Muscle layer of duodenum (tissue), 2 donors: ENCODE measurements at regions not wholly inside any gene's neighbourhood (a gene's known extent, or its start where the extent isn't known, plus 50 kb on each side); places are given as distances from the start of the nearest gene placed in this dataset.
"Not testable (repeated sequence)": the region's sequence is repeated elsewhere in the genome, so short reads cannot be mapped to it uniquely, and the experiment has no call there.

Experiments
- H3K27ac ChIP-seq: one replicate; pipeline ENCODE4 v1.7.0; 2013; ENCODE audit warnings: mild to moderate bottlenecking, low read length
- H3K27me3 ChIP-seq: one replicate; pipeline ENCODE4 v1.7.0; 2013; ENCODE audit warnings: low read depth, mild to moderate bottlenecking, control low read depth, low read length
- H3K36me3 ChIP-seq, 2 donors: one replicate each; pipeline ENCODE4 v1.7.0; 2013; ENCODE audit warnings: low read length in 2 of 2, control low read depth in 1 of 2, mild to moderate bottlenecking in 1 of 2; ENCODE audit not compliant: insufficient read depth in 2 of 2, control insufficient read depth in 1 of 2
- H3K4me1 ChIP-seq, 2 donors: one replicate each; pipeline ENCODE4 v1.7.0; 2013; ENCODE audit warnings: low read length in 2 of 2, mild to moderate bottlenecking in 2 of 2, control low read depth in 1 of 2, moderate library complexity in 1 of 2; ENCODE audit not compliant: insufficient read depth in 2 of 2, control insufficient read depth in 1 of 2
- H3K4me3 ChIP-seq, 2 donors: one replicate each; pipeline ENCODE4 v1.7.0; 2013; ENCODE audit warnings: low read length in 2 of 2, low read depth in 1 of 2, mild to moderate bottlenecking in 1 of 2
- H3K9me3 ChIP-seq, 2 donors: one replicate each; pipeline ENCODE4 v1.7.0; 2013; ENCODE audit warnings: low read length in 2 of 2, control low read depth in 1 of 2, mild to moderate bottlenecking in 1 of 2; ENCODE audit not compliant: control insufficient read depth in 1 of 2
- donor health status: healthy.

GRCh38 chr5:126007841-126008240, 415.4 kb upstream of the GRAMD2B start:
- no peak overlapping the region for H3K27ac ChIP-seq
- H3K4me3 ChIP-seq: no peak overlapping the region
- peaks cover 0 to 9% of the 10 kb centered on the region in 2 donors for H3K4me1 ChIP-seq
- no peaks in the 10 kb centered on the region for H3K27me3 ChIP-seq
- no peaks in the 10 kb centered on the region for H3K36me3 ChIP-seq
- no peaks in the 10 kb centered on the region for H3K9me3 ChIP-seq

GRCh38 chr5:126009566-126009965, 413.6 kb upstream of the GRAMD2B start:
- H3K27me3 ChIP-seq: no peaks in the 10 kb centered on the region
- H3K4me3 ChIP-seq: no peak overlapping the region
- no peaks in the 10 kb centered on the region for H3K4me1 ChIP-seq
- H3K27ac ChIP-seq: no peak overlapping the region
- no peaks in the 10 kb centered on the region for H3K36me3 ChIP-seq
- no peaks in the 10 kb centered on the region for H3K9me3 ChIP-seq

GRCh38 chr5:126011526-126011925, 411.7 kb upstream of the GRAMD2B start:
- H3K27me3 ChIP-seq, H3K27ac ChIP-seq, H3K4me1 ChIP-seq, H3K4me3 ChIP-seq, H3K36me3 ChIP-seq, H3K9me3 ChIP-seq: not testable (repeated sequence)

GRCh38 chr5:126014676-126015075, 408.5 kb upstream of the GRAMD2B start:
- Histone ChIP-seq H3K9me3 (no peaks in the 10 kb centered on the region), H3K4me1 (peaks cover 0 to 7% of the 10 kb centered on the region in 2 donors), H3K4me3 (no peak overlapping the region), H3K27ac (no peak overlapping the region), H3K27me3 (no peaks in the 10 kb centered on the region), H3K36me3 (no peaks in the 10 kb centered on the region)

- no peaks in the 10 kb centered on the region for H3K36me3 ChIP-seq
- H3K27ac ChIP-seq: no peak overlapping the region
- H3K9me3 ChIP-seq: no peaks in the 10 kb centered on the region
- peaks cover 0 to 7% of the 10 kb centered on the region in 2 donors for H3K4me1 ChIP-seq
- H3K27me3 ChIP-seq: no peaks in the 10 kb centered on the region
- H3K4me3 ChIP-seq: no peak overlapping the region
These were observed 407.7 kb upstream of the GRAMD2B start for GRCh38 chr5:126015235-126016181.

GRCh38 chr5:126016256-126016655, 407.0 kb upstream of the GRAMD2B start:
- H3K4me3 ChIP-seq: no peak overlapping the region
- H3K4me1 ChIP-seq: peaks cover 0 to 7% of the 10 kb centered on the region in 2 donors
- H3K36me3 ChIP-seq: no peaks in the 10 kb centered on the region
- no peak overlapping the region for H3K27ac ChIP-seq
- no peaks in the 10 kb centered on the region for H3K9me3 ChIP-seq
- no peaks in the 10 kb centered on the region for H3K27me3 ChIP-seq

- no peaks in the 10 kb centered on the region for H3K27me3 ChIP-seq
- H3K36me3 ChIP-seq: no peaks in the 10 kb centered on the region
- H3K9me3 ChIP-seq: no peaks in the 10 kb centered on the region
- H3K27ac ChIP-seq: no peak overlapping the region
- H3K4me1 ChIP-seq: peaks cover 0 to 7% of the 10 kb centered on the region in 2 donors
- H3K4me3 ChIP-seq: no peak overlapping the region
These were observed 406.1 kb upstream of the GRAMD2B start for GRCh38 chr5:126017096-126017495.

- Histone ChIP-seq H3K4me1 (peaks cover 0 to 5% of the 10 kb centered on the region in 2 donors), H3K27me3 (no peaks in the 10 kb centered on the region), H3K36me3 (no peaks in the 10 kb centered on the region)
These were observed 402.4 kb upstream of the GRAMD2B start for GRCh38 chr5:126020770-126021169.

GRCh38 chr5:126023994-126024441, 399.2 kb upstream of the GRAMD2B start:
- H3K4me1 ChIP-seq: no peaks in the 10 kb centered on the region
- peaks cover 0 to 9% of the 10 kb centered on the region in 2 donors for H3K9me3 ChIP-seq
- H3K36me3 ChIP-seq: no peaks in the 10 kb centered on the region
- no peaks in the 10 kb centered on the region for H3K27me3 ChIP-seq
- H3K4me3 ChIP-seq: no peak overlapping the region
- no peak overlapping the region for H3K27ac ChIP-seq

More at GRCh38 chr5:126020770-126021169, 402.4 kb upstream of the GRAMD2B start:
- H3K27ac ChIP-seq: no peak overlapping the region
- H3K9me3 ChIP-seq: no peaks in the 10 kb centered on the region
- no peak overlapping the region for H3K4me3 ChIP-seq

GRCh38 chr5:126027149-126027548, 396.1 kb upstream of the GRAMD2B start:
- H3K4me3 ChIP-seq: no peak overlapping the region

GRCh38 chr5:126027652-126028051, 395.6 kb upstream of the GRAMD2B start:
- no peaks in the 10 kb centered on the region for H3K4me1 ChIP-seq
- no peaks in the 10 kb centered on the region for H3K27me3 ChIP-seq
- H3K4me3 ChIP-seq: no peak overlapping the region
- H3K36me3 ChIP-seq: no peaks in the 10 kb centered on the region
- H3K27ac ChIP-seq: no peak overlapping the region
- H3K9me3 ChIP-seq: peaks cover 0 to 24% of the 10 kb centered on the region in 2 donors

More at GRCh38 chr5:126027149-126027548, 396.1 kb upstream of the GRAMD2B start:
- Histone ChIP-seq H3K27ac (no peak overlapping the region), H3K9me3 (peaks cover 0 to 24% of the 10 kb centered on the region in 2 donors), H3K36me3 (no peaks in the 10 kb centered on the region), H3K4me1 (no peaks in the 10 kb centered on the region), H3K27me3 (no peaks in the 10 kb centered on the region)
